ENCODE measurements at regions not wholly inside any gene's neighbourhood (a gene's known extent, or its start where the extent isn't known, plus 50 kb on each side); places are given as distances from the start of the nearest gene placed in this dataset.
"Not testable (repeated sequence)": the region's sequence is repeated elsewhere in the genome, so short reads cannot be mapped to it uniquely, and the experiment has no call there.

- not testable (repeated sequence) for TF ChIP-seq CTCF (IDR thresholded peaks at IDR 0.05); EP300 (IDR thresholded peaks at IDR 0.05); POLR2A (IDR thresholded peaks at IDR 0.05; ENCODE audit: low read depth)
These were observed 142.7 kb upstream of the THY1 start for GRCh38 chr11:119565693-119566092.
